Keratinocyte (primary cell): ENCODE measurements at regions not wholly inside any gene's neighbourhood (a gene's known extent, or its start where the extent isn't known, plus 50 kb on each side); places are given as distances from the start of the nearest gene placed in this dataset.

Source experiments
- DNase-seq: peaks from one replicate; pipeline ENCODE4 v3.0.0-alpha.2; 2011; ENCODE audit warnings: low read depth, missing footprints, low spot score
- FAIRE-seq: peaks from 2 replicates; lab custom pipeline; 2011; peaks lifted over from hg19 to GRCh38; lab: Jason Lieb, UNC
- H2AFZ ChIP-seq: 2 replicates; pipeline ENCODE4 v1.6.0; 2012; ENCODE audit warnings: low read length, control low read depth, inconsistent platforms; ENCODE audit not compliant: control insufficient read depth
- H3K27ac ChIP-seq: 2 replicates; pipeline ENCODE4 v1.5.1; 2011; ENCODE audit warnings: low read length; ENCODE audit not compliant: control insufficient read depth, insufficient read depth
- H3K27me3 ChIP-seq: 3 replicates; pipeline ENCODE4 v1.6.0; 2011; ENCODE audit warnings: low read length; ENCODE audit not compliant: control insufficient read depth, insufficient read depth; ENCODE audit errors: extremely low read depth
- H3K36me3 ChIP-seq, 2 experiments: 2 replicates in 1 of 2; 3 replicates in 1 of 2; pipeline ENCODE4 v1.5.1; 2011; ENCODE audit warnings: low read length in 2 of 2, mild to moderate bottlenecking in 1 of 2; ENCODE audit not compliant: control insufficient read depth in 2 of 2, insufficient read depth in 2 of 2; ENCODE audit errors: extremely low read depth in 1 of 2
- H3K4me1 ChIP-seq: 3 replicates; pipeline ENCODE4 v1.5.1; 2011; ENCODE audit warnings: low read length; ENCODE audit not compliant: control insufficient read depth, insufficient read depth; ENCODE audit errors: extremely low read depth
- H3K4me2 ChIP-seq: 3 replicates; pipeline ENCODE4 v1.6.0; 2011; ENCODE audit warnings: low read depth, low read length; ENCODE audit not compliant: control insufficient read depth, insufficient read depth; ENCODE audit errors: extremely low read depth
- H3K4me3 ChIP-seq, 3 experiments: fragments of 200-600 bp in 1 of 3; sonication (generic) in 1 of 3; 2 replicates in 2 of 3; 3 replicates in 1 of 3; pipeline ENCODE4 v1.5.1; 2011 to 2016; ENCODE audit warnings: low read length in 3 of 3, mild to moderate bottlenecking in 3 of 3, control low read depth in 2 of 3, inconsistent platforms in 1 of 3, low read depth in 1 of 3, mixed read lengths in 1 of 3, mixed run types in 1 of 3, moderate library complexity in 1 of 3; ENCODE audit not compliant: control insufficient read depth in 2 of 3, insufficient read depth in 2 of 3; ENCODE audit errors: extremely low read depth in 1 of 3
- H3K79me2 ChIP-seq: 2 replicates; pipeline ENCODE4 v1.6.0; 2012; ENCODE audit warnings: low read length; ENCODE audit not compliant: control insufficient read depth, insufficient read depth
- H3K9ac ChIP-seq: 3 replicates; pipeline ENCODE4 v1.6.0; 2011; ENCODE audit warnings: low read length; ENCODE audit not compliant: control insufficient read depth, insufficient read depth; ENCODE audit errors: extremely low read depth
- H3K9me1 ChIP-seq: 3 replicates; pipeline ENCODE4 v1.6.0; 2011; ENCODE audit warnings: low read length; ENCODE audit not compliant: control insufficient read depth, insufficient read depth; ENCODE audit errors: extremely low read depth
- H3K9me3 ChIP-seq: 2 replicates; pipeline ENCODE4 v1.5.1; 2012; ENCODE audit warnings: low read depth, low read length; ENCODE audit not compliant: control insufficient read depth
- H4K20me1 ChIP-seq: 3 replicates; pipeline ENCODE4 v1.6.0; 2011; ENCODE audit warnings: low read length; ENCODE audit not compliant: control insufficient read depth, insufficient read depth; ENCODE audit errors: extremely low read depth
- EZH2 ChIP-seq: IDR thresholded peaks from one replicate; pipeline ENCODE4 v1.6.1; 2012; ENCODE audit warnings: inconsistent platforms, mild to moderate bottlenecking, low read length, moderate library complexity
- dilution Hi-C: fragments of 300-500 bp; cut with MboI; formaldehyde crosslinking; loops from one replicate; pipeline ENCODE4 v1.7.0; 2020; ENCODE audit warnings: low sequenced_read_pairs; ENCODE audit not compliant: extremely low pct_ligation_motif_present
- TF ChIP-seq, protein P1 (sequence below), 3 experiments: IDR thresholded peaks in 1 of 3; conservative IDR thresholded peaks in 1 of 3; optimal IDR thresholded peaks in 1 of 3; 2 replicates in 2 of 3; 3 replicates in 1 of 3; pipeline versions ENCODE3 to v1.5.1; 2011; ENCODE audit warnings: low read length in 3 of 3, mild to moderate bottlenecking in 3 of 3, moderate library complexity in 2 of 3, control low read depth in 1 of 3, inconsistent platforms in 1 of 3; ENCODE audit not compliant: insufficient read depth in 2 of 3; ENCODE audit errors: extremely low read depth in 1 of 3

DNA sequence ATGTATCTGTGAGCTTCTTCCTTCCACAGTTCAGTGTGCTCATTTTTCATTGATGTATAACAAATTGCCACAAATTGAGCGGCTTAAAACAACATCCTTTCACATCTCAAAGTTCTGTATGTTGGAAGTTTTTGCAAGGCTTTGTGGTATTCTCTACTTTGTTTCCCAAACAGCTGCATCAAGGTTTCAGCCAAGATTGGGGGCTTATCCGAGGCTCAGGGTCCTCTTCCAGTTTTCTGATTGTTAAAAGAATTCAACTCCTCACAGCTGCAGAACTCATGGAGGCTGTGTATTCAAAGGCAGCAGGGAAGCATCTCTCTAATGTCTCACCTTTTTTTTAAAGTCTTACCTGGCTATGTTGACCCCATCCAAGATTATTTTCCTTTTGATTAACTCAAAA lies 1369.8 kb downstream of the PCDH9 start:
- no peak for TF ChIP-seq EZH2
- TF ChIP-seq, protein P1, sequence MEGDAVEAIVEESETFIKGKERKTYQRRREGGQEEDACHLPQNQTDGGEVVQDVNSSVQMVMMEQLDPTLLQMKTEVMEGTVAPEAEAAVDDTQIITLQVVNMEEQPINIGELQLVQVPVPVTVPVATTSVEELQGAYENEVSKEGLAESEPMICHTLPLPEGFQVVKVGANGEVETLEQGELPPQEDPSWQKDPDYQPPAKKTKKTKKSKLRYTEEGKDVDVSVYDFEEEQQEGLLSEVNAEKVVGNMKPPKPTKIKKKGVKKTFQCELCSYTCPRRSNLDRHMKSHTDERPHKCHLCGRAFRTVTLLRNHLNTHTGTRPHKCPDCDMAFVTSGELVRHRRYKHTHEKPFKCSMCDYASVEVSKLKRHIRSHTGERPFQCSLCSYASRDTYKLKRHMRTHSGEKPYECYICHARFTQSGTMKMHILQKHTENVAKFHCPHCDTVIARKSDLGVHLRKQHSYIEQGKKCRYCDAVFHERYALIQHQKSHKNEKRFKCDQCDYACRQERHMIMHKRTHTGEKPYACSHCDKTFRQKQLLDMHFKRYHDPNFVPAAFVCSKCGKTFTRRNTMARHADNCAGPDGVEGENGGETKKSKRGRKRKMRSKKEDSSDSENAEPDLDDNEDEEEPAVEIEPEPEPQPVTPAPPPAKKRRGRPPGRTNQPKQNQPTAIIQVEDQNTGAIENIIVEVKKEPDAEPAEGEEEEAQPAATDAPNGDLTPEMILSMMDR (optimal IDR thresholded peaks at IDR 0.05 in 1 of 3, IDR thresholded peaks at IDR 0.05 in 1 of 3, conservative IDR thresholded peaks at IDR 0.05 in 1 of 3; ENCODE audit: extremely low read depth in 1 of 3, insufficient read depth in 2 of 3, low read length in 3 of 3) = no peak
- dilution Hi-C loops = no loop called here
- Histone ChIP-seq H3K4me1 (no peaks in the 10 kb centered on the region), H3K4me2 (no peak overlapping the region), H3K9me1 (no peaks in the 10 kb centered on the region), H3K79me2 (no peaks in the 10 kb centered on the region), H3K27ac (no peak overlapping the region), H4K20me1 (no peaks in the 10 kb centered on the region), H2AFZ (no peak overlapping the region), H3K27me3 (no peaks in the 10 kb centered on the region), H3K9ac (no peak overlapping the region), H3K4me3 (no peak overlapping the region), H3K36me3 (no peaks in the 10 kb centered on the region), H3K9me3 (no peaks in the 10 kb centered on the region)
- no peak for FAIRE-seq
- no peak for DNase-seq

DNA sequence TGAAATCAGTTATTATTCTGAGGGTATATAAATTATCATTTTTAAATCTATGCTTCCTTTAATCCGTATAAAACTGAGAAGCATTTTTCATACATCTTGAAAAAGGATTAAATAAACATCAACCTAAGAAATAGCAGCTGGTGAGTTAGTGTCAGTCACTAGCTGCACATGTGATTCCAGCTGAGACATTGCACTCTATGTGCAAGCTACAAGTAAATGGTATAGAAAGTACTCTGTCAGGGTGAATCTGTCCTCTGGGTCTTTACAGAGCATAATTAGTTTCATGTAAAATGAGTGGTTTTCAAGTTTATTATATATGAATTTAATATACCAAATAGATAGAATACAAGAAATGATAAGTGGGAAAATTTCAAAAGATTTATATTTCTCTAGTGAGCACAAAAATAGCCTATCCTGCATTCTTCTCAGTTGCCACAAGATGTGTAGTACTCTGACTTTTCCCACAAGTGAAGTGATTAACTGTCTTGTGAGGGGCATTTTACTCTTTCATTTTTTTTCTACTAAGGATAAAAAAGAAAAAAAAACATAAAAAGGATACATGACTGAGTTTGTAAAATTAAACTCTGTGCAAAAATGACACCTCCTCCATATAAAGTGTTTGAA lies 1372.1 kb downstream of the PCDH9 start:
- no peaks in the 10 kb centered on the region for H3K36me3 ChIP-seq
- H3K27me3 ChIP-seq = no peaks in the 10 kb centered on the region
- no peaks in the 10 kb centered on the region for H3K79me2 ChIP-seq
- H3K4me3 ChIP-seq = no peak overlapping the region
- no peak for DNase-seq
- no peak for FAIRE-seq
- no peaks in the 10 kb centered on the region for H3K9me1 ChIP-seq
- no peaks in the 10 kb centered on the region for H3K9me3 ChIP-seq
- H3K27ac ChIP-seq = no peak overlapping the region
- H3K4me1 ChIP-seq = no peaks in the 10 kb centered on the region
- no peak overlapping the region for H2AFZ ChIP-seq
- H3K4me2 ChIP-seq = no peak overlapping the region
- no peak overlapping the region for H3K9ac ChIP-seq
- TF ChIP-seq, protein P1 (optimal IDR thresholded peaks at IDR 0.05 in 1 of 3, IDR thresholded peaks at IDR 0.05 in 1 of 3, conservative IDR thresholded peaks at IDR 0.05 in 1 of 3; ENCODE audit: extremely low read depth in 1 of 3, insufficient read depth in 2 of 3, low read length in 3 of 3) = no peak
- no peak for TF ChIP-seq EZH2
- no peaks in the 10 kb centered on the region for H4K20me1 ChIP-seq
- dilution Hi-C loops = no loop called here
